IPS-18a (cell line): ENCODE measurements at regions not wholly inside any gene's neighbourhood (a gene's known extent, or its start where the extent isn't known, plus 50 kb on each side); places are given as distances from the start of the nearest gene placed in this dataset.

ENCODE experiments used
- H3K27ac ChIP-seq: one replicate; pipeline ENCODE4 v1.5.1; 2013; ENCODE audit warnings: low read length
- H3K27me3 ChIP-seq: one replicate; pipeline ENCODE4 v1.6.1; 2013; ENCODE audit warnings: mild to moderate bottlenecking, low read length; ENCODE audit not compliant: control insufficient read depth, insufficient read depth
- H3K36me3 ChIP-seq: one replicate; pipeline ENCODE4 v1.6.1; 2013; ENCODE audit warnings: low read depth, low read length; ENCODE audit not compliant: control insufficient read depth
- H3K4me1 ChIP-seq: one replicate; pipeline ENCODE4 v1.6.1; 2013; ENCODE audit warnings: low read depth, low read length; ENCODE audit not compliant: control insufficient read depth
- H3K4me3 ChIP-seq: one replicate; pipeline ENCODE4 v1.5.1; 2013; ENCODE audit warnings: low read length
- H3K9ac ChIP-seq: one replicate; pipeline ENCODE4 v1.6.1; 2013; ENCODE audit warnings: mild to moderate bottlenecking, low read length, moderate library complexity
- H3K9me3 ChIP-seq: one replicate; pipeline ENCODE4 v1.6.1; 2013; ENCODE audit warnings: low read depth, low read length; ENCODE audit not compliant: control insufficient read depth

- Histone ChIP-seq H3K36me3 (no peaks in the 10 kb centered on the region), H3K27me3 (no peaks in the 10 kb centered on the region), H3K4me3 (no peak overlapping the region), H3K27ac (no peak overlapping the region), H3K9ac (no peak overlapping the region), H3K4me1 (no peaks in the 10 kb centered on the region), H3K9me3 (no peaks in the 10 kb centered on the region)
Observed at GRCh38 chr16:85425074-85425662, 188.0 kb upstream of the GSE1 start.

GRCh38 chr16:85426806-85427205, 186.3 kb upstream of the GSE1 start:
- Histone ChIP-seq H3K27me3 (no peaks in the 10 kb centered on the region), H3K27ac (no peak overlapping the region), H3K9me3 (no peaks in the 10 kb centered on the region), H3K36me3 (no peaks in the 10 kb centered on the region), H3K4me1 (peaks cover 4% of the 10 kb centered on the region), H3K9ac (no peak overlapping the region), H3K4me3 (no peak overlapping the region)

GRCh38 chr16:85428168-85428898, 184.8 kb upstream of the GSE1 start:
- H3K27me3 ChIP-seq: no peaks in the 10 kb centered on the region
- H3K4me3 ChIP-seq: no peak overlapping the region
- H3K4me1 ChIP-seq: peaks cover 4% of the 10 kb centered on the region

DNA sequence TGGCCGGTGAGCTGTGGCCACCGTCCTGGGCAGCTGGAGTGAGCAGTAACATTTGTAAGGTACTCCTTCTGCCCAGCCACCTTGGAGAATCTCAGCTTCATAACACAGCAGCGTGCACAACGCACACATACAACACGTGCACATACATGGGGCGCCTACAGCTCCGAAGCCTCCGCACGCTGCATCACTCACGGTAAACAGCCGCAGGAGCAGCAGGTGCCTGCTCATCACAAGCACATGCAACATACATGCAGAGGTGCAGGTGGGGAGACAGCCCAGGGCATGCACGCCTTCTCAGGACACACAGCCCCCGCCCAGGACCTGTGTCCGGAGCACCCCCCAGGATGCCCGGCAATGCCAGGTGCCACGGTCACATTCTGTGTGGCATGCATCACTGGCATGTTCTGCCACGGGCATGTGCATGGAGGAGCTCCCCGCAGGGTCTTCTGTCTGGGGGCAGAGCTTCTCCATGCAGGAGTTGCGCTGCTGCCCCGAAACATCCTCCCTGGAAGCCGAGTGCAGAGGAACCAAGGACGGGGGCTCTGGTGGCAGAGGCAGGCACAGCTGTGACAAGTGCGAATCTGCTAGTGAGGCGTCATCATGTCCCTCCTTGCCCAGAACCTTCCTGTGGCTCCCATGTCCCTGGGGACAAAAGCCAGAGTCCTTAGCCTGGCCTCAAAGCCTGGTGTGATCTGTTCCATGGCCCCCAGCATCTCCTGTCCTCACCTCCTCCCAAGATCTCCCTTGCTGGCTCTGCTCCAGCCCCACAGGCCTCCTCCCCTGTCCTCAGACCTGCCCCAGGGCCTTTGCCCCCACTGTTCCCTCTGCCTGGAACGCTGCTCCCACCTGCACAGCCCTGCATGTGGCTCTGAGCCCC, 184.0 kb upstream of the GSE1 start:
- no peak overlapping the region for H3K4me3 ChIP-seq
- no peaks in the 10 kb centered on the region for H3K27me3 ChIP-seq
- H3K27ac ChIP-seq: no peak overlapping the region
- H3K9me3 ChIP-seq: no peaks in the 10 kb centered on the region
- no peak overlapping the region for H3K9ac ChIP-seq
- H3K36me3 ChIP-seq: no peaks in the 10 kb centered on the region
- peaks cover 4% of the 10 kb centered on the region for H3K4me1 ChIP-seq

More at GRCh38 chr16:85428168-85428898, 184.8 kb upstream of the GSE1 start:
- Histone ChIP-seq H3K9ac (no peak overlapping the region), H3K9me3 (no peaks in the 10 kb centered on the region), H3K36me3 (no peaks in the 10 kb centered on the region), H3K27ac (no peak overlapping the region)

- Histone ChIP-seq H3K4me3 (no peak overlapping the region), H3K36me3 (no peaks in the 10 kb centered on the region), H3K27ac (no peak overlapping the region), H3K9me3 (no peaks in the 10 kb centered on the region), H3K27me3 (no peaks in the 10 kb centered on the region), H3K9ac (no peak overlapping the region), H3K4me1 (peaks cover 4% of the 10 kb centered on the region)
Observed at GRCh38 chr16:85429776-85430522, 183.2 kb upstream of the GSE1 start.

DNA sequence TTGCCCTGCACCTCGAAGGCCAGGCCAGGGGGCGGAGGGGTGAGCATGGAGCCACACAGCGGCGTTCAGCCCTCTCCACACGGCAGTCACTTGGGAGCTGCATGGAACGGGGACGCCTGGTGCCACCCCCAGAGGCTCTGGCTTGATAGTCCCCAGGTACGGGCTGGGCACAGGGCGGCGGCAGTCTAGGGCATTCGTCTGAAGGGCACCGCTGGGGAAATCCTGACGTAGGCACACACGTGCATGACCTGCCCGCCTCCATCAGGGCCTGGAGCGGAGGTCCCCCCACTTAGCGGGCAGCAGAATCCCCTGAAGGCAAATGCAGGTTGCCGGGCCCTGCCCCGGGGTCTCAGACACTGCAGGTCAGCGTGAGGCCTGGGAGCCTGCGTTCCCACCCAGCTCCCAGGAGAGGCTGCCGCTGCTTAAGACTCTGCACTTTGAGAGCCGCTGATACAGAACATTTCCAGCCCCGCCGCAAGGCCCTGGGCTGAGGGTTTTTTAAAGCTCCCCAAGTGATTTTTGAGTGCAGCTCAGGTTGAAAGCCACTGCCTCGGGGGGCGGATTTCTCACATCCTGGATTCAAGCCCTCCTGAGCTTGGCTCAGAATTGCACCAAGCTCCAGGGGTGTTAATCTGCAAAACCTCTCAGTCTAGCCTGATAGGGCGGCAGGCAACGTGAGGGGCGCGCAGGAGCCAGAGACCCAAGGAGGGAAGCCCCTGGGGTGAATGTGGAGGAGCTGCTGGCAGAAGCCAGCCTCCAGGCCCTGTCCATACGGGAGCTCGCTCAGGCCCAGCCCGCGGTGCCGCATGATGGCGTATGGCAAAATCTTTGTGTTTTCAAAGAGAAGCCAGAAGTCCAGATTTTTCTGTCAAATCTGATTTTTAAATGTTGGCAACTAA, 182.3 kb upstream of the GSE1 start:
- H3K27ac ChIP-seq: no peak overlapping the region
- H3K36me3 ChIP-seq: no peaks in the 10 kb centered on the region
- H3K4me1 ChIP-seq: peaks cover 8% of the 10 kb centered on the region
- no peak overlapping the region for H3K4me3 ChIP-seq
- H3K9me3 ChIP-seq: no peaks in the 10 kb centered on the region
- no peaks in the 10 kb centered on the region for H3K27me3 ChIP-seq
- no peak overlapping the region for H3K9ac ChIP-seq

DNA sequence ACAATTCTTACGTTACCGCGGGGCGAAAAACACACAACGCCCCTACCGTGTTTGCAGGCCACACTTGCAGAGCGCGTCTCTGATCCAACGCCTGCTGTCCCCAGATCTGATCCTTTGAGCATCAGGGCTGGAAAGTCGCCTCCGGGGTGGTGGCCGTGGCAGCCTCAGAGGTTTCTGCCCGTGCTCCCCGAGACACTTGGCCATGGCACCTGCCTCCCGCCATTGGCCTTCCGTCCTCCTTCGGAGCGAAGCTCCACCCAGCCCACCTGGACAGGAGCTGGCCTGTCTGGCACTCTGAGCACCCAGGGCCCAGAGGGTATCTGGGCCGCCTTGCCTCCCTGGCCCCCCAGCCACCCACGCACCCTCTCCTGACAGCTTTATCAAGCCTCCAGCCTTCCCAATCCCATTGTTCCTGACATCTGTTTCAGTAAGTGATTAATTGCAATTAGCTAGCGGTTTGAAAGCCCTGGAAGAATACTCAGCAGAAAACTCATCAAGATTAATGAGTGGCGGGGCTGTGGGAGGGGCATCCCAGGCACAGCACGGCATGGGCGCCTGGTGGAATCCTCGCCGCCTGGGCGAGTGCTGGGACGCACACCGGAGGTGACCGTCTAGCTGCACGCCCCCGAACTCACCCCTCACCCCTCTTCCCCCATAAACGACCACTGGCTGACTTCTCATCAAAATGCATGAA, 181.5 kb upstream of the GSE1 start:
- no peaks in the 10 kb centered on the region for H3K36me3 ChIP-seq
- H3K27ac ChIP-seq: no peak overlapping the region
- H3K4me1 ChIP-seq: peaks cover 16% of the 10 kb centered on the region
- H3K9me3 ChIP-seq: no peaks in the 10 kb centered on the region
- no peak overlapping the region for H3K4me3 ChIP-seq
- H3K9ac ChIP-seq: no peak overlapping the region
- H3K27me3 ChIP-seq: no peaks in the 10 kb centered on the region

GRCh38 chr16:85432606-85433005, 180.5 kb upstream of the GSE1 start:
- Histone ChIP-seq H3K36me3 (no peaks in the 10 kb centered on the region), H3K4me3 (no peak overlapping the region), H3K27me3 (peaks cover under 1% of the 10 kb centered on the region)

DNA sequence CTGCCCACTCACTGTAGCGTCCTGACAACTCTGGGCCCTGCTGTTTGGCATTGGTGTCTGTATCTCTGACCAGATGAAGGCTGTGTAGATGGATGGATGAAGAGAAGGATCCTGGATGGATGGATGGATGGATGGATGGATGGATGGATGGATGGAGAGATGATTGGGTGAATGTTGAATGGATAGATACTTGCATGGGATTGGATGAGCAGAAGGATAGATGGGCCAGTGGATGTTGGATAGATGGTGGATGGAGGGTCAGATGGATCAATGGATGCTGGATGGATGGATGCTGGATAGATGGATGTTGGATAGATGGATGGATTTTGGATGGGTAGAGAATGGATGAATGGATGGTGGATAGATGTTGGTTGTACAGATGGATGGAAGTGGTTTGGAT, 179.6 kb upstream of the GSE1 start:
- Histone ChIP-seq H3K9me3 (no peaks in the 10 kb centered on the region), H3K4me3 (no peak overlapping the region), H3K27ac (no peak overlapping the region), H3K36me3 (no peaks in the 10 kb centered on the region), H3K27me3 (peaks cover 9% of the 10 kb centered on the region), H3K4me1 (peaks cover 30% of the 10 kb centered on the region), H3K9ac (no peak overlapping the region)

More at GRCh38 chr16:85432606-85433005, 180.5 kb upstream of the GSE1 start:
- Histone ChIP-seq H3K9ac (no peak overlapping the region), H3K9me3 (no peaks in the 10 kb centered on the region), H3K4me1 (peaks cover 22% of the 10 kb centered on the region), H3K27ac (no peak overlapping the region)

GRCh38 chr16:85435286-85435685, 177.8 kb upstream of the GSE1 start:
- H3K4me3 ChIP-seq: no peak overlapping the region
- no peaks in the 10 kb centered on the region for H3K36me3 ChIP-seq
- H3K4me1 ChIP-seq: peaks cover 34% of the 10 kb centered on the region
- H3K27ac ChIP-seq: no peak overlapping the region
- peaks cover 13% of the 10 kb centered on the region for H3K27me3 ChIP-seq
- no peaks in the 10 kb centered on the region for H3K9me3 ChIP-seq
- no peak overlapping the region for H3K9ac ChIP-seq
